ENCODE measurements at regions not wholly inside any gene's neighbourhood (a gene's known extent, or its start where the extent isn't known, plus 50 kb on each side); places are given as distances from the start of the nearest gene placed in this dataset.

- Histone ChIP-seq H3K9me3 (no peaks in the 10 kb centered on the region), H3K4me3 (no peak overlapping the region), H3K36me3 (no peaks in the 10 kb centered on the region), H3K4me1 (no peaks in the 10 kb centered on the region), H3K27ac (no peak overlapping the region), H3K27me3 (ENCODE audit: low read depth) (no peaks in the 10 kb centered on the region)
- DNase-seq (no peak), ATAC-seq (no peak)
- no peak for TF ChIP-seq CTCF (IDR thresholded peaks at IDR 0.05)
- intact Hi-C loops (cut with DNase I): no loop called here
Observed at GRCh38 chr13:95474992-95475391, 77.5 kb upstream of the CLDN10 start.

GRCh38 chr13:95477187-95477586 is 75.3 kb upstream of the CLDN10 start:
- no peak for TF ChIP-seq CTCF (IDR thresholded peaks at IDR 0.05)
- H3K27ac ChIP-seq: no peak overlapping the region
- H3K9me3 ChIP-seq: no peaks in the 10 kb centered on the region
- no peaks in the 10 kb centered on the region for H3K4me1 ChIP-seq
- no peak for DNase-seq
- intact Hi-C loops (cut with DNase I): no loop called here
- no peak for ATAC-seq
- H3K36me3 ChIP-seq: no peaks in the 10 kb centered on the region
- H3K27me3 ChIP-seq (ENCODE audit: low read depth): no peaks in the 10 kb centered on the region
- no peak overlapping the region for H3K4me3 ChIP-seq

- intact Hi-C loops (cut with DNase I): no loop called here
- H3K9me3 ChIP-seq: no peaks in the 10 kb centered on the region
- no peaks in the 10 kb centered on the region for H3K4me1 ChIP-seq
Observed at GRCh38 chr13:95479731-95480130, 72.8 kb upstream of the CLDN10 start.

GRCh38 chr13:95480131-95480545 is 72.4 kb upstream of the CLDN10 start:
- Histone ChIP-seq H3K27me3 (ENCODE audit: low read depth) (no peaks in the 10 kb centered on the region), H3K27ac (no peak overlapping the region), H3K4me1 (no peaks in the 10 kb centered on the region), H3K36me3 (no peaks in the 10 kb centered on the region), H3K4me3 (no peak overlapping the region), H3K9me3 (no peaks in the 10 kb centered on the region)
- ATAC-seq (peak; percentile 64 to 84), DNase-seq (peak; percentile 64)
- no peak for TF ChIP-seq CTCF (IDR thresholded peaks at IDR 0.05)
- intact Hi-C loops (cut with DNase I): no loop called here

More at GRCh38 chr13:95479731-95480130, 72.8 kb upstream of the CLDN10 start:
- DNase-seq: no peak
- H3K4me3 ChIP-seq: no peak overlapping the region
- ATAC-seq: peak in 1 of 2 donors; percentile 4
- H3K27ac ChIP-seq: no peak overlapping the region
- no peak for TF ChIP-seq CTCF (IDR thresholded peaks at IDR 0.05)
- no peaks in the 10 kb centered on the region for H3K27me3 ChIP-seq (ENCODE audit: low read depth)
- no peaks in the 10 kb centered on the region for H3K36me3 ChIP-seq

- intact Hi-C loops (cut with DNase I): no loop called here
- Histone ChIP-seq H3K4me1 (no peaks in the 10 kb centered on the region), H3K27ac (no peak overlapping the region), H3K36me3 (no peaks in the 10 kb centered on the region), H3K9me3 (no peaks in the 10 kb centered on the region), H3K4me3 (no peak overlapping the region), H3K27me3 (ENCODE audit: low read depth) (no peaks in the 10 kb centered on the region)
- ATAC-seq: no peak
- DNase-seq: no peak
- no peak for TF ChIP-seq CTCF (IDR thresholded peaks at IDR 0.05)
Observed at GRCh38 chr13:95480791-95481780, 71.4 kb upstream of the CLDN10 start.

All from lower lobe of right lung (tissue), 2 donors.